ENCODE measurements at regions not wholly inside any gene's neighbourhood (a gene's known extent, or its start where the extent isn't known, plus 50 kb on each side); places are given as distances from the start of the nearest gene placed in this dataset.

DNA sequence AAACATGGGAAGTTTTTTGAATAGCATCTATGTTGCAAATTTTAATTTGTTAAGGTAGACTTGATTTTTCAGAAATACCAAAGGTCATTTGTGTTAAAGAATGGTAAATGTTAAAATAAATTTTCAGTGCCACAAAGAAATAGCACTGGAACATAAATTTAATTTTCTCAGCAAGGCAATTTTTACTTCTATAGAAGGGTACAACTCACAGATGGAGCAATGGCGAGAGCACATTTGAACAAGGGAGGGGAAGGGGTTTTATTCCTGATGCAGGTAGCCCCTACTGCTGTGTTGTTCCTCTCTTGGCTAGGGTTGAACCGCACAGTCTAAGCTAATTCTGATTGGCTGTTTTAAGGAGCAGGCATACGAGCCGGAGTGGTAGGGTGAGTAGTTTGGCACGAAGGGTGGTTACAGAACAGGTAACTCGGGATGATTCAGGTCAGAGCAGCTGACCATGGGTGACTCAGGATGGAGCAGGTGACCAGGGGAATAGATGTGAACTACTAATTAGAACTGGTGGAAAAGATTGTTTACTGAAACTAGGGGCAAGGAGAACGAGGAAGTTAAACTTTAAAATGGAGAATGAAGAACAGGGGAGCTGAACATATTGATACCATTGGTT, 50.1 kb upstream of the PSME4 start:
- H3K4me3 ChIP-seq (replicated peaks in 1 of 3; ENCODE audit: low read depth in 2 of 3, low read length in 3 of 3) = no peak overlapping the region
- H3K4me2 ChIP-seq (replicated peaks; ENCODE audit: extremely low read depth, low read length, poor library complexity, severe bottlenecking) = no peak overlapping the region
- H3K36me3 Mint-ChIP-seq = peaks cover 5 to 6% of the 10 kb centered on the region in 2 donors
- TF ChIP-seq, protein P1, sequence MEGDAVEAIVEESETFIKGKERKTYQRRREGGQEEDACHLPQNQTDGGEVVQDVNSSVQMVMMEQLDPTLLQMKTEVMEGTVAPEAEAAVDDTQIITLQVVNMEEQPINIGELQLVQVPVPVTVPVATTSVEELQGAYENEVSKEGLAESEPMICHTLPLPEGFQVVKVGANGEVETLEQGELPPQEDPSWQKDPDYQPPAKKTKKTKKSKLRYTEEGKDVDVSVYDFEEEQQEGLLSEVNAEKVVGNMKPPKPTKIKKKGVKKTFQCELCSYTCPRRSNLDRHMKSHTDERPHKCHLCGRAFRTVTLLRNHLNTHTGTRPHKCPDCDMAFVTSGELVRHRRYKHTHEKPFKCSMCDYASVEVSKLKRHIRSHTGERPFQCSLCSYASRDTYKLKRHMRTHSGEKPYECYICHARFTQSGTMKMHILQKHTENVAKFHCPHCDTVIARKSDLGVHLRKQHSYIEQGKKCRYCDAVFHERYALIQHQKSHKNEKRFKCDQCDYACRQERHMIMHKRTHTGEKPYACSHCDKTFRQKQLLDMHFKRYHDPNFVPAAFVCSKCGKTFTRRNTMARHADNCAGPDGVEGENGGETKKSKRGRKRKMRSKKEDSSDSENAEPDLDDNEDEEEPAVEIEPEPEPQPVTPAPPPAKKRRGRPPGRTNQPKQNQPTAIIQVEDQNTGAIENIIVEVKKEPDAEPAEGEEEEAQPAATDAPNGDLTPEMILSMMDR (IDR thresholded peaks at IDR 0.05) = no peak
- no peak overlapping the region for H3K9ac ChIP-seq (ENCODE audit: insufficient read depth, low read length, poor library complexity, severe bottlenecking)
- no peak for DNase-seq
- H3K27ac Mint-ChIP-seq = no peak overlapping the region
- H3K4me3 Mint-ChIP-seq = no peak overlapping the region
- peaks cover 14 to 40% (median 23%) of the 10 kb centered on the region in 7 donors for H3K9me3 Mint-ChIP-seq
- no peaks in the 10 kb centered on the region for H4K20me1 ChIP-seq (ENCODE audit: insufficient read depth, low read length)
- H3K9me3 ChIP-seq (replicated peaks in 1 of 2; ENCODE audit: control insufficient read depth in 1 of 2, insufficient read depth in 1 of 2, low read length in 2 of 2) = peaks cover 21 to 23% of the 10 kb centered on the region in 2 donors
- 99% methylated on average over 6 of the region's 7 CpGs for WGBS (ENCODE audit: insufficient coverage)
- no peak overlapping the region for H2AFZ ChIP-seq (ENCODE audit: insufficient read depth, low read depth, low read length, poor library complexity, severe bottlenecking)
- intact Hi-C loops (cut with micrococcal nuclease) = no loop called here
- H3K4me1 Mint-ChIP-seq = no peaks in the 10 kb centered on the region
- H3K79me2 ChIP-seq (ENCODE audit: insufficient read depth, low read length) = no peaks in the 10 kb centered on the region
- no peaks in the 10 kb centered on the region for H3K27me3 ChIP-seq (ENCODE audit: control insufficient read depth in 2 of 2, insufficient read depth in 2 of 2, low read length in 2 of 2)
- no peaks in the 10 kb centered on the region for H3K36me3 ChIP-seq (replicated peaks in 1 of 2; ENCODE audit: control insufficient read depth in 1 of 2, insufficient read depth in 2 of 2, low read length in 2 of 2)
- H3K27me3 Mint-ChIP-seq (ENCODE audit: low read depth in 3 of 3) = peaks cover 0 to 3% (median 3%) of the 10 kb centered on the region in 3 donors
- no peaks in the 10 kb centered on the region for H3K4me1 ChIP-seq (ENCODE audit: control insufficient read depth in 1 of 2, insufficient read depth in 2 of 2, low read length in 2 of 2)
- H3K27ac ChIP-seq (ENCODE audit: low read depth in 1 of 2, low read length in 2 of 2) = no peak overlapping the region

All from CD14-positive monocyte (primary cell).